ENCODE measurements at regions not wholly inside any gene's neighbourhood (a gene's known extent, or its start where the extent isn't known, plus 50 kb on each side); places are given as distances from the start of the nearest gene placed in this dataset.

GRCh38 chr1:101732261-101732660 lies 264.5 kb downstream of the OLFM3 start:
- no peak overlapping the region for H3K4me3 ChIP-seq
- ChIA-PET POLR2A (no interaction called here), CTCF (no interaction called here)
- FAIRE-seq (no peak), ATAC-seq (no peak), DNase-seq (ENCODE audit: low read depth in 1 of 2, low spot score in 1 of 2) (no peak)
- H3K4me2 ChIP-seq, result no peak overlapping the region
- TF ChIP-seq KDM1A (IDR thresholded peaks at IDR 0.05; ENCODE audit: low read depth) (no peak), RARB (CRISPR knock-in tag; IDR thresholded peaks at IDR 0.05) (no peak), ESRRA (IDR thresholded peaks at IDR 0.05; ENCODE audit: borderline replicate concordance, low read length) (no peak)
- TF ChIP-seq, protein P1, sequence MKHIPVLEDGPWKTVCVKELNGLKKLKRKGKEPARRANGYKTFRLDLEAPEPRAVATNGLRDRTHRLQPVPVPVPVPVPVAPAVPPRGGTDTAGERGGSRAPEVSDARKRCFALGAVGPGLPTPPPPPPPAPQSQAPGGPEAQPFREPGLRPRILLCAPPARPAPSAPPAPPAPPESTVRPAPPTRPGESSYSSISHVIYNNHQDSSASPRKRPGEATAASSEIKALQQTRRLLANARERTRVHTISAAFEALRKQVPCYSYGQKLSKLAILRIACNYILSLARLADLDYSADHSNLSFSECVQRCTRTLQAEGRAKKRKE (CRISPR knock-in tag; IDR thresholded peaks at IDR 0.05; ENCODE audit: low read depth), result no peak
- WGBS (ENCODE audit: missing lambda C conversion rate), result 48% methylated on average over 2 of the region's 2 CpGs
- no peaks in the 10 kb centered on the region for H3K9me3 ChIP-seq
- no peaks in the 10 kb centered on the region for H3K4me1 ChIP-seq
- H3K27ac ChIP-seq, result no peak overlapping the region

GRCh38 chr1:101733340-101733739 lies 263.4 kb downstream of the OLFM3 start:
- TF ChIP-seq ZC3H11A (IDR thresholded peaks at IDR 0.05), result no peak
- no peak for TF ChIP-seq EP300 (IDR thresholded peaks at IDR 0.05)
- no peak for TF ChIP-seq ZNF302 (CRISPR knock-in tag; IDR thresholded peaks at IDR 0.05)
- no peak for TF ChIP-seq NFE2L2 (conservative IDR thresholded peaks at IDR 0.05; ENCODE audit: low read length)
- TF ChIP-seq HOXB13 (CRISPR knock-in tag; IDR thresholded peaks at IDR 0.05; ENCODE audit: low read depth), result no peak
- no peak for TF ChIP-seq FOSL2 (IDR thresholded peaks at IDR 0.05)
- TF ChIP-seq FOSL2 (CRISPR knock-in tag; IDR thresholded peaks at IDR 0.05), result no peak
- no peak for TF ChIP-seq KDM5A (IDR thresholded peaks at IDR 0.05)
- no peak for TF ChIP-seq MAZ (IDR thresholded peaks at IDR 0.05; ENCODE audit: borderline replicate concordance, low read depth, low read length)
- TF ChIP-seq ZSCAN20 (CRISPR knock-in tag; IDR thresholded peaks at IDR 0.05), result no peak
- TF ChIP-seq CBX8 (IDR thresholded peaks at IDR 0.05), result no peak
- no peak for TF ChIP-seq RAD21 (conservative IDR thresholded peaks at IDR 0.05 in 1 of 2, IDR thresholded peaks at IDR 0.05 in 1 of 2)
- TF ChIP-seq POLR2A (IDR thresholded peaks at IDR 0.05; ENCODE audit: low read length), result no peak
- no peak for TF ChIP-seq TP53 (CRISPR knock-in tag; IDR thresholded peaks at IDR 0.05)
- no peak overlapping the region for H3K4me2 ChIP-seq
- FAIRE-seq (no peak), DNase-seq (ENCODE audit: low read depth in 1 of 2, low spot score in 1 of 2) (no peak), ATAC-seq (no peak)
- H3K4me1 ChIP-seq, result no peaks in the 10 kb centered on the region
- no peak overlapping the region for H3K4me3 ChIP-seq
- no peaks in the 10 kb centered on the region for H3K9me3 ChIP-seq
- ChIA-PET CTCF (interaction anchor here (0.6 kb wide), 1 partner anchor 67 kb away, joined by 4 read pairs; no protein-coding TSS in a partner anchor), POLR2A (no interaction called here)
- H3K27ac ChIP-seq, result no peak overlapping the region

- no peaks in the 10 kb centered on the region for H3K9me3 ChIP-seq
- no peak overlapping the region for H3K4me2 ChIP-seq
- 7% methylated on average over 1 of the region's 1 CpG for WGBS (ENCODE audit: missing lambda C conversion rate)
- no peaks in the 10 kb centered on the region for H3K4me1 ChIP-seq
- TF ChIP-seq NPAS2 (CRISPR knock-in tag; IDR thresholded peaks at IDR 0.05; ENCODE audit: borderline replicate concordance) (no peak), MAFK (IDR thresholded peaks at IDR 0.05; ENCODE audit: partially characterized antibody) (no peak), NR3C1 (IDR thresholded peaks at IDR 0.05) (no peak), GATA3 (IDR thresholded peaks at IDR 0.05; ENCODE audit: borderline replicate concordance) (no peak), CEBPB (IDR thresholded peaks at IDR 0.05) (no peak), HOXB5 (CRISPR knock-in tag; IDR thresholded peaks at IDR 0.05) (no peak), RCOR1 (IDR thresholded peaks at IDR 0.05; ENCODE audit: low read depth, low read length) (no peak), HOXB13 (CRISPR knock-in tag; IDR thresholded peaks at IDR 0.05; ENCODE audit: low read depth) (no peak), HMGXB4 (CRISPR knock-in tag; IDR thresholded peaks at IDR 0.05; ENCODE audit: borderline replicate concordance) (no peak)
- TF ChIP-seq, protein P2, sequence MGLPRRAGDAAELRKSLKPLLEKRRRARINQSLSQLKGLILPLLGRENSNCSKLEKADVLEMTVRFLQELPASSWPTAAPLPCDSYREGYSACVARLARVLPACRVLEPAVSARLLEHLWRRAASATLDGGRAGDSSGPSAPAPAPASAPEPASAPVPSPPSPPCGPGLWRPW (IDR thresholded peaks at IDR 0.05), result no peak
- FAIRE-seq, result no peak
- no peak overlapping the region for H3K27ac ChIP-seq
- no peak for DNase-seq (ENCODE audit: low read depth in 1 of 2, low spot score in 1 of 2)
- ATAC-seq, result no peak
- POLR2A ChIA-PET, result no interaction called here
- CTCF ChIA-PET, result no interaction called here
- no peak overlapping the region for H3K4me3 ChIP-seq
Observed at GRCh38 chr1:101738475-101738874, 258.3 kb downstream of the OLFM3 start.

Data from A549 (cell line).